GM19035 (cell line): ENCODE measurements at regions not wholly inside any gene's neighbourhood (a gene's known extent, or its start where the extent isn't known, plus 50 kb on each side); places are given as distances from the start of the nearest gene placed in this dataset.
"Not testable (repeated sequence)": the region's sequence is repeated elsewhere in the genome, so short reads cannot be mapped to it uniquely, and the experiment has no call there.

Experiments used
- ATAC-seq: cut with Tn5 transposase; IDR thresholded peaks from one replicate; pipeline ENCODE4 v1.9.1; 2021; ENCODE audit not compliant: unreplicated experiment

- no peak for ATAC-seq
Measured at GRCh38 chr9:79046401-79046800, 525.4 kb upstream of the TLE4 start.

- no peak for ATAC-seq
Measured at GRCh38 chr9:79049371-79049770, 522.4 kb upstream of the TLE4 start.

GRCh38 chr9:79053598-79053997, 518.2 kb upstream of the TLE4 start:
- no peak for ATAC-seq

- no peak for ATAC-seq
Measured at GRCh38 chr9:79054500-79054899, 517.3 kb upstream of the TLE4 start.

- ATAC-seq, result no peak
Measured at GRCh38 chr9:79056041-79056440, 515.7 kb upstream of the TLE4 start.

- no peak for ATAC-seq
Measured at GRCh38 chr9:79057576-79057975, 514.2 kb upstream of the TLE4 start.

GRCh38 chr9:79060766-79061165, 511.0 kb upstream of the TLE4 start:
- no peak for ATAC-seq

GRCh38 chr9:79061752-79062616, 509.8 kb upstream of the TLE4 start:
- ATAC-seq, result no peak

- no peak for ATAC-seq
Measured at GRCh38 chr9:79073201-79073600, 498.6 kb upstream of the TLE4 start.

GRCh38 chr9:79080536-79080935, 491.2 kb upstream of the TLE4 start:
- ATAC-seq, result no peak

GRCh38 chr9:79083621-79084020, 488.1 kb upstream of the TLE4 start:
- ATAC-seq, result no peak

- no peak for ATAC-seq
Measured at GRCh38 chr9:79087133-79087532, 484.6 kb upstream of the TLE4 start.

GRCh38 chr9:79089054-79089560, 482.7 kb upstream of the TLE4 start:
- ATAC-seq, result no peak

- not testable (repeated sequence) for ATAC-seq
Measured at GRCh38 chr9:79089851-79090250, 481.9 kb upstream of the TLE4 start.

- not testable (repeated sequence) for ATAC-seq
Measured at GRCh38 chr9:79103257-79103656, 468.5 kb upstream of the TLE4 start.

- ATAC-seq, result no peak
Measured at GRCh38 chr9:79104216-79104615, 467.5 kb upstream of the TLE4 start.

- no peak for ATAC-seq
Measured at GRCh38 chr9:79104951-79105350, 466.8 kb upstream of the TLE4 start.

- ATAC-seq, result no peak
Measured at GRCh38 chr9:79107911-79108676, 463.7 kb upstream of the TLE4 start.

GRCh38 chr9:79111653-79112052, 460.1 kb upstream of the TLE4 start:
- no peak for ATAC-seq

GRCh38 chr9:79115176-79115575, 456.6 kb upstream of the TLE4 start:
- ATAC-seq, result no peak

GRCh38 chr9:79116041-79116440, 455.7 kb upstream of the TLE4 start:
- ATAC-seq, result no peak

- no peak for ATAC-seq
Measured at GRCh38 chr9:79116709-79117108, 455.1 kb upstream of the TLE4 start.
